HUES64 (cell line): ENCODE measurements at regions not wholly inside any gene's neighbourhood (a gene's known extent, or its start where the extent isn't known, plus 50 kb on each side); places are given as distances from the start of the nearest gene placed in this dataset.

Source experiments
- H3K27ac ChIP-seq: 2 replicates; pipeline ENCODE4 v1.7.0; 2013; ENCODE audit warnings: low read depth, low read length, inconsistent platforms
- H3K27me3 ChIP-seq: 2 replicates; pipeline ENCODE4 v1.6.1; 2013; ENCODE audit warnings: mild to moderate bottlenecking, low read length; ENCODE audit not compliant: insufficient read depth
- H3K36me3 ChIP-seq: 2 replicates; pipeline ENCODE4 v1.6.1; 2013; ENCODE audit warnings: mild to moderate bottlenecking, low read length; ENCODE audit not compliant: insufficient read depth
- H3K4me1 ChIP-seq: 2 replicates; pipeline ENCODE4 v1.6.1; 2013; ENCODE audit warnings: mild to moderate bottlenecking, low read length, moderate library complexity; ENCODE audit not compliant: insufficient read depth
- H3K4me3 ChIP-seq: 2 replicates; pipeline ENCODE4 v1.5.1; 2013; ENCODE audit warnings: mild to moderate bottlenecking, low read length, moderate library complexity
- H3K9ac ChIP-seq: 2 replicates; pipeline ENCODE4 v1.6.1; 2013; ENCODE audit warnings: mild to moderate bottlenecking, low read depth, low read length
- H3K9me3 ChIP-seq: 2 replicates; pipeline ENCODE4 v1.6.1; 2013; ENCODE audit warnings: low read depth, low read length; ENCODE audit not compliant: insufficient read depth
- WGBS: fragments of 150-250, 120-280 bp; methylation state at CpG from one replicate; pipeline ENCODE4 v1.1.7; 2013; ENCODE audit warnings: missing lambda C conversion rate; 5-methylcytosine and 5-hydroxymethylcytosine counted together

DNA sequence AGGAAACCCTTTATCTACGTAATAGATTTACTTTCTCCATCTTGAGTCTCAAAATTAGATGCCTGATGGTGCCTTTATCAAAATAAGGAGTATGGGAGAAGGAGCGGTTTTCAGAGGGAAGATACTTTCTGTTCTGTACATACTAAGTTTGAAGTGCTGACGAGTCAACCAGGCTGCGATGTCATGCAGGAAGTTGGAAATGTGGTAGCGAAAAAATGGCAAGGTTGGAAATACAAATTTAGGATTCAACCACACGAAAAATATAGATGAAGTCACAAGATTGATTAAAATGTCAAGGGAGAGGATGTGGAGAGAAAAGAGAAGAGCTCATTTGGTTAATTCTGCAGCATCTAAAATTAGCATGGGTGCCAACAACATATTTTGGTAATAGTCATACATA lies 129.5 kb downstream of the FOXD1 start:
- H3K27me3 ChIP-seq: peaks cover 7% of the 10 kb centered on the region
- 97% methylated on average over 6 of the region's 6 CpGs for WGBS
- H3K27ac ChIP-seq: no peak overlapping the region
- no peaks in the 10 kb centered on the region for H3K9me3 ChIP-seq
- H3K36me3 ChIP-seq: no peaks in the 10 kb centered on the region
- H3K4me3 ChIP-seq: no peak overlapping the region
- H3K9ac ChIP-seq: no peak overlapping the region
- peaks cover 17% of the 10 kb centered on the region for H3K4me1 ChIP-seq

DNA sequence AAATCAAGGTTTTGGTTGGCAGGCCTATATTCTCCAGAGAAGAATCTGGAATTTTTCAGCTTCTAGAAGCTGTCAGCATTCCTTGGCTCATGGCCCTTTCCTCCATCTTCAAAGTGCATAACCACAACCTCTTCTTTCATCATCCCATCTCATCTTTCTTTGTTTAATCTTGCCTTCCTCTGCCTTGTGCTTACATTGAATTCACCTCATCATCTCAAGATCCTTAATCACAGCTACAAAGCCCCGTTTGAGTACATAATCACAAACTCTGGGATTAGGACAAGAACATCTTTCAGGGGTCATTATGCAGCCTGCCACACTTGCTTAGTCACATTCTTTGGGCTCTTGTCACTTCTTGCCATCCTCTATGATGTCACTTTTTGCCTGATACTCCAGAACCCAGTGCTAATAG lies 130.3 kb downstream of the FOXD1 start:
- Histone ChIP-seq H3K4me3 (no peak overlapping the region), H3K36me3 (no peaks in the 10 kb centered on the region), H3K27me3 (peaks cover 14% of the 10 kb centered on the region), H3K4me1 (peaks cover 16% of the 10 kb centered on the region), H3K9me3 (no peaks in the 10 kb centered on the region), H3K27ac (no peak overlapping the region), H3K9ac (no peak overlapping the region)
- WGBS: 95% methylated on average over 1 of the region's 1 CpG

DNA sequence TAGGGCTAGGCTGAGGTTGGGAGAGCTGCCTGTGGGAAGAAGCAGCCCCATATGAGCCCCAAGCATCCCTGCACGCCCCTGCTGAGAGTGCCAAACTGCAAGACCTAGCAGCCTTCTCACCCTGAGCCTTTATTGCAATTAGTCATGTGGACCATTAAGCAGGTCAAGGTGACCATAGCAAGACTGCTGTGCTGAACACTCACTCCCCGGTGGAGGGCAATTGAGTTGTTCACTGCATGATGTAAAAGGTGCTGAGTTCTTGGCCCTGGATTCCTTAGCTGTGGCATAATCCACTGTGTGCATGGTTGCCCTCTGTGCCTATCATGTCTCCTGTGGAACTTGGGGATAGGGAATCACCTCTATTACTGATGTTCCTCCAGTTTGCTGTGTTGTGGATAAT lies 131.1 kb downstream of the FOXD1 start:
- Histone ChIP-seq H3K9ac (no peak overlapping the region), H3K4me3 (no peak overlapping the region), H3K27me3 (peaks cover 22% of the 10 kb centered on the region), H3K9me3 (no peaks in the 10 kb centered on the region), H3K27ac (no peak overlapping the region), H3K4me1 (peaks cover 13% of the 10 kb centered on the region), H3K36me3 (no peaks in the 10 kb centered on the region)
- 90% methylated on average over 2 of the region's 2 CpGs for WGBS

DNA sequence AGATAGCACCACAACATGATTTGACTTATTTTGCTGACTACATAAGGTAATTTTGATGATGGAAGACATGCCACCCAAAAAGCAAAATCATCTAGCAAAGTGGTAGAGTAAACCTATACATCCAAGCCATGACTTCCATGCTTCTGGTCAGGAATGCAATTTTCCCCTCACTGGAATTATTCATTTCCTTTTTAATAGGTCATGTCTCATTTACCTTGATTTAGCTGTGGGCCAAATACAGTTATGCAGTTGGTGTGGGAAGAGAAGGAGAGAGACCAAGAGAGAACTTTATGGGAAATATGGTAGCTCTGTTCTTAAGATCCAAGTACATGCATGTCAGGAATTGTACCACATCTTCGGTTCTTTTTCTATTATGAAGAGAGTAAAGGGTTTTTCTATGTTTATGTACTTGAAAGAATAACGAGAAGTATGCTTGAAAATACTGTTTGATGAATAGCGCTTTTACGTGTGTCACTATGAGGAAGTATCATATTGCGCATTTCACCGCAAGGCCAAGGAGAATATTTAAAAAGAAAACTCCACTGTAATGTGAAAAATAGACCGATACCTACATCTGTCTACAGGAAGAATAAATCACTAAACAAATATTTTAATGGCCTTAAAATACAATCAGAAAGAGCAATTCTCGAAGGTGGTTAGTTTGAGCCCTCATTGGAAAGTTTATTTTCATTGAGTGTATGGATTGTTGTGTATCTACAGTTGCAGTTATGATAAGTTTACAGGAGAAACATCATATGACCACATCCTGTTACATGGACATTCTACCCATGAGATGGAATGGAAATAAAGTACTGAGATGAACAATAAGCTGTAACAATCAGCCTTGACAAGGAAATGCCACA lies 134.0 kb downstream of the FOXD1 start:
- H3K36me3 ChIP-seq: no peaks in the 10 kb centered on the region
- no peaks in the 10 kb centered on the region for H3K9me3 ChIP-seq
- H3K4me1 ChIP-seq: peaks cover 13% of the 10 kb centered on the region
- no peak overlapping the region for H3K27ac ChIP-seq
- WGBS: 96% methylated on average over 7 of the region's 8 CpGs
- peaks cover 51% of the 10 kb centered on the region for H3K27me3 ChIP-seq
- H3K9ac ChIP-seq: no peak overlapping the region
- H3K4me3 ChIP-seq: no peak overlapping the region

DNA sequence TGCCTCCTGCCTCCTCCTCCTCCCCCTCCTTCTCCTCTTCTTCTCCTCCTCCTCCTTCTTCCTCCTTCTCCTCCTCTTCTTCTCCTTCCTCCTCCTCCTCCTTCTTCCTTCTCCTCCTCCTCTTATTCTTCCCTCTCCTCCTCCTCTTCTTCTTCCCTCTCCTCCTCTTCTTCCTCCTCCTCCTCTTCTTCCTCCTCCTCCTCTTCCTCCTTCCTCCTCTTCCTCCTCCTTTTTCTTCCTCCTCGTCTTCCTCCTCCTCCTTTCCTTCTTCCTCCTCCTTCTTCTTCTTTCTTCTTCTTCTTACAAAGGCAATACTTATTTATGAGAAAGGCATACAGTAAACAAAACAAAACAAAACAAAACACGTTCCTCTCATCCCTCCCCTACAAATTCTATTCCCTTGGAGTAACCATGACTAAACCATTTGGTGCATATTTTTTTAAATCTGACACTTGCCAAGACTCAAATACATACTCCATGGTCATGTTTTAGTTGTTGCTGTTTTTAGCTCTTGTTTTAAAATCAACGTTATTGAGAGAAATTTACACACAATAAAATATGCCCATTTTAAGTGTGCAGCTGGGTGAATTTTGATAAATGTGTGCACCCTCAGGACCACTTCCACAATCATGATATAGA lies 135.6 kb downstream of the FOXD1 start:
- peaks cover 66% of the 10 kb centered on the region for H3K27me3 ChIP-seq
- no peaks in the 10 kb centered on the region for H3K9me3 ChIP-seq
- H3K4me3 ChIP-seq: no peak overlapping the region
- H3K27ac ChIP-seq: no peak overlapping the region
- no peak overlapping the region for H3K9ac ChIP-seq
- H3K36me3 ChIP-seq: no peaks in the 10 kb centered on the region
- H3K4me1 ChIP-seq: peaks cover 17% of the 10 kb centered on the region
- WGBS: 86% methylated on average over 2 of the region's 3 CpGs

DNA sequence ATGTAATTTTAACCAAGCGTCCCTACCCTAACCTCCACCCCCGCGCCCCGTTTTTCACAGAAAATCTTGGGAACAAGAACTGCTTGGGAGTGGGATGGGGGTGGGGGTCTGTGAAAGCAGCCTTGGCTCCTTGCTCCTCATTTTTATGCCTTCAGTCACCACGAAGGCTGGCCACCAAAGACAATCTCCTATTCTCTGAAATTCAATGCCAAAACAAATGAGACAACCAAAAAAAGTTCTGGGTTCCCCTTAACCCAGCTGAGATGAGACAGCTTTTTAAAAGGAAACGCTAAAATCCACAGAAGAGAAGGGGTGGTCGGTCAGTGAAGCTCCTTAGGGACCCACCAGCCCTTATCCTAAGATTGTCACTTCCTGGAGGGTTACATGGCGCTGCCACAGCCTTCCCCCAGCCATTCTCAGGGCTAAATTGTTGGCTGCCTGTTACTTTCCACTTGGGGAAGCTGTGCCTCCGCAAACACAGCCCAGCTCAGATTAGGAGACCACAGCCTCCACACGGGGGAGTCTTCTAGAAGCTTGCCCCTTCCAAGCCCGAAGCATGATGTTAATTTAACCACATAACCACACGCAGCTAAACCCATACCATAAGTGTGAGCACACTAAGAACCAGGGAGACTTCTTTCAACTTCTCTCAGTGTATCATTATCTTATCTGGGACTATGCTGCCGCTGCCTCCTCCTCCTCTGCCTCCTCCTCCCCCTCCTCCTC lies 136.3 kb downstream of the FOXD1 start:
- H3K4me1 ChIP-seq: peaks cover 22% of the 10 kb centered on the region
- H3K27ac ChIP-seq: no peak overlapping the region
- no peaks in the 10 kb centered on the region for H3K9me3 ChIP-seq
- H3K27me3 ChIP-seq: peaks cover 72% of the 10 kb centered on the region
- 46% methylated on average over 9 of the region's 13 CpGs for WGBS
- no peaks in the 10 kb centered on the region for H3K36me3 ChIP-seq
- 0 out of 2 replicates have a peak overlapping the region, but pooled peaks have one; percentile 49 for H3K4me3 ChIP-seq
- no peak overlapping the region for H3K9ac ChIP-seq

DNA sequence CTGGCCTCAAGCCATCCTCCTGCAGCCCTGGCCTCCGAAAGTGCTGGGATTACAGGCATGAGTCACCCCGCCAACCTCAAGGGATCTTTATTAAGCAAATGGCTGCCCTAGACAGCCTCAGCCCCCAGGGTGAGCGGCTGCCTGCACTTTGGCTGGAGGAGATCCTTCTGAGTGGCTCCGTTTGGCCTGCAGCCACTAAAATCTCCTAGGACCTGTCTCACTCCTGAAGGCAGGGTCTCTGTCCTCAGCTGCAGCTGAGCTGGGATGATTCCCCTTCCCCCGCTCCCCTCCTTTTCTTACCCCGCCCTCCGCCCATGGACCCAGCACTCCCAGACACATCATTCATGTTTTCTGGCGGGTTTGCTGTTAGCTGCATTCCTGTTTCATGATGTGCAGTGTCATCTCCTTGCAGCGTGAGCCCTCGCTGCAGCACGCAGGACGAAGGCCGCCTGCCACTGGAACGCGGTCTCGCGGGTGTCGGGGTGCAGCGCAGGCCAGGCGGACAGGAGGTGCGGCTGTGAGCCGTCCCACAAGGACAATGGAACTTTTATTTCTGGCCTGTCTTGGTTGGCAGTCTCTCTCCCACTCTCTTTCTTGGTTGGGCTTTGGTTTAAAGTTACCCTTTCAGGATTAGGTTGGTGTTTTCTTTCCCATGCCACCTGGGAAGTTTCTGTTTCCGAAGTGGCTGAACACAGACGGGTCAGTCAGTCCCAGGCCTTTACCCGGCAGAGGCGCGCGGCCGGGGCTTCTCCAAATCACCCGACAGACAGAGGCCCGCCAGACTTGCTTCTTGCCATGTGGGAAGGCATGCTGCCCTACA lies 137.1 kb downstream of the FOXD1 start:
- WGBS: 20% methylated on average over 31 of the region's 31 CpGs
- H3K36me3 ChIP-seq: no peaks in the 10 kb centered on the region
- peak overlapping the region; percentile 49; the same call in 1 of the 2 replicates for H3K9ac ChIP-seq
- peaks cover 22% of the 10 kb centered on the region for H3K4me1 ChIP-seq
- peak overlapping the region; percentile 49 for H3K4me3 ChIP-seq
- H3K27me3 ChIP-seq: peaks cover 80% of the 10 kb centered on the region
- peak overlapping the region; percentile 29; the same call in 1 of the 2 replicates for H3K27ac ChIP-seq
- H3K9me3 ChIP-seq: no peaks in the 10 kb centered on the region

DNA sequence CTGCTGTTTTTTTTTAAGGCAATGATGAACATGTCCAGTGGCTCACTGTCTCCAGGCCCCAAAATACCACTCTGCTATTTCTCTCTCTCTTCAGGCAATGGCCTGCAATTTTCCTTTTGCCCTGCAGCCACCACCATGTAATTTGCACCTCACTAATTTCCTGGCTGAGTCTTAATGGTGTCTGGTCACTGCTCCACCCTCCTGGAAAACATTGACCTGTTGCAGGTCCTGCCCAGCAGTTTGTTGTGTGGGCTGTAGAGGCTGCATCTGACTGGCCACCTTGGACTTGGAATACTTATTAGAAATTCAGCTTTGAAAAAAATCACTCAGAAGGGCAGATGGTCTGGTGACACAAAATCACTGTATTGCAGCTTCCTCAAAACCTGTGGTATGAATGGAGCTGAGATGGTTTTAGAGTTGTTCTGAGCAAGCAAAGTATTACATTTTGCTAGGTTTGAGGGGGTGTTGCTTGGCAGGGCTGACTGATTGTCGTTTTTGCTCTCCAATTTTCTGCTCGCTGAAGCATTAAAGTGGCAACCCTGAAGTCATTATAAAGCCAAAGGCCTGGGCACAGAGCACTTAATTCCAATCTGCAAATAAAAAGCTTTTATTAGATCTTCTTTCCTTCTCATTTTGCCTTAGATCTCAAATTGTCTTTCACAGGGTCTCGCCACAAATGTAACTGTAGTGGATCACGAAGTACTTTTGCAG lies 134.8 kb downstream of the TMEM174 start:
- H3K9me3 ChIP-seq: no peaks in the 10 kb centered on the region
- peaks cover 22% of the 10 kb centered on the region for H3K4me1 ChIP-seq
- no peak overlapping the region for H3K4me3 ChIP-seq
- H3K36me3 ChIP-seq: no peaks in the 10 kb centered on the region
- WGBS: 74% methylated on average over 3 of the region's 4 CpGs
- H3K27me3 ChIP-seq: peaks cover 98% of the 10 kb centered on the region
- H3K27ac ChIP-seq: no peak overlapping the region
- H3K9ac ChIP-seq: no peak overlapping the region

DNA sequence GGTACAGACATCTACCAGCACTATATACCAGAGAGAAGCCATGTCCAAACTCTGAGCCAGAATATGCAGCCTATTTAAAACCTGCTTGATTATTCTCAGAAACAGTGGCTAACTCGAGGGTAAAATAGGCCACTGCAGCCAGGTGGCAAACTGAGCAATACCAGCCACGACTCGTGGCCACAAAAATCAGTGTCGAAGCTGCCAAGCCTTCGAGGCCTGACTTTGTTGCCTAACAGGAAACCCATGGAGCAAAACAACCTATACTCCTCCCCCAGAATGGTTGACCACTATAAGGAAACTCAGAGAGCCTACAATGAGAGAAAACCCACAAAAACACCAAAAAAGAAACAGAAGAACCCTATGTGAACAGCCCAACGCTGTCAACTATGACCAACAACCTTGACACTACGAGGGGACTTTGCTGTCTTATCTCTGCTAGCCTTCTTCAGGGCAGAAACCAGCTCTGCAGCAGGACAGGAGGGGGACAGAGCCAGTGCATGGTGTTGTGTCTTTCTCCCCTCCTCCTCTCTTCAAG lies 133.8 kb downstream of the TMEM174 start:
- no peaks in the 10 kb centered on the region for H3K36me3 ChIP-seq
- H3K27ac ChIP-seq: no peak overlapping the region
- 90% methylated on average over 7 of the region's 7 CpGs for WGBS
- H3K4me3 ChIP-seq: no peak overlapping the region
- H3K27me3 ChIP-seq: peaks cover 98% of the 10 kb centered on the region
- no peak overlapping the region for H3K9ac ChIP-seq
- peaks cover 16% of the 10 kb centered on the region; the same call in 1 of the 2 replicates for H3K4me1 ChIP-seq
- H3K9me3 ChIP-seq: no peaks in the 10 kb centered on the region
